HPDE6-E6E7 (cell line): ENCODE measurements at regions not wholly inside any gene's neighbourhood (a gene's known extent, or its start where the extent isn't known, plus 50 kb on each side); places are given as distances from the start of the nearest gene placed in this dataset.
A peak's percentile ranks its signal among the peaks of the same experiment; 100 is the strongest.
"Not testable (repeated sequence)": the region's sequence is repeated elsewhere in the genome, so short reads cannot be mapped to it uniquely, and the experiment has no call there.

Source experiments
- DNase-seq: peaks from one replicate; pipeline ENCODE4 v3.0.0; 2011; ENCODE audit warnings: missing footprints; ENCODE audit errors: extremely low spot score

- DNase-seq: no peak
These were observed 123.5 kb upstream of the NDP start for GRCh38 chrX:44096666-44097065.

- DNase-seq: no peak
These were observed 121.8 kb upstream of the NDP start for GRCh38 chrX:44094821-44095530.

GRCh38 chrX:44093431-44093830, 120.2 kb upstream of the NDP start:
- DNase-seq: no peak

- no peak for DNase-seq
These were observed 119.6 kb upstream of the NDP start for GRCh38 chrX:44092778-44093177.

GRCh38 chrX:44088510-44089144, 115.4 kb upstream of the NDP start:
- no peak for DNase-seq

GRCh38 chrX:44085209-44085608, 112.0 kb upstream of the NDP start:
- no peak for DNase-seq

GRCh38 chrX:44082829-44083228, 109.6 kb upstream of the NDP start:
- no peak for DNase-seq

GRCh38 chrX:44080083-44080482, 106.9 kb upstream of the NDP start:
- no peak for DNase-seq

- DNase-seq: no peak
These were observed 99.4 kb upstream of the NDP start for GRCh38 chrX:44072631-44073030.

GRCh38 chrX:44071847-44072551, 98.8 kb upstream of the NDP start:
- DNase-seq: peak; percentile 58

GRCh38 chrX:44071070-44071645, 98.0 kb upstream of the NDP start:
- no peak for DNase-seq

GRCh38 chrX:44068043-44068442, 94.9 kb upstream of the NDP start:
- DNase-seq: no peak

- no peak for DNase-seq
These were observed 90.4 kb upstream of the NDP start for GRCh38 chrX:44063606-44064005.

- no peak for DNase-seq
These were observed 89.7 kb upstream of the NDP start for GRCh38 chrX:44062840-44063239.

- DNase-seq: no peak
These were observed 88.9 kb upstream of the NDP start for GRCh38 chrX:44061968-44062614.

GRCh38 chrX:44060221-44060620, 87.0 kb upstream of the NDP start:
- no peak for DNase-seq

GRCh38 chrX:44058339-44058738, 85.1 kb upstream of the NDP start:
- DNase-seq: no peak

GRCh38 chrX:44055638-44056037, 82.4 kb upstream of the NDP start:
- DNase-seq: no peak

GRCh38 chrX:44054863-44055601, 81.8 kb upstream of the NDP start:
- no peak for DNase-seq

- not testable (repeated sequence) for DNase-seq
These were observed 71.9 kb upstream of the NDP start for GRCh38 chrX:44045106-44045505.

- DNase-seq: no peak
These were observed 70.3 kb upstream of the NDP start for GRCh38 chrX:44043496-44043895.
